Spleen (tissue), 7 donors: ENCODE measurements at regions not wholly inside any gene's neighbourhood (a gene's known extent, or its start where the extent isn't known, plus 50 kb on each side); places are given as distances from the start of the nearest gene placed in this dataset.

ENCODE experiments used
- CTCF ChIP-seq, 11 experiments: fragments of 200-600 bp in 7 of 11; fragments of 450-650 bp in 4 of 11; sonication (generic) in 4 of 11; IDR thresholded peaks in 8 of 11; conservative IDR thresholded peaks in 3 of 11; 1 replicate in 7 of 11; 2 replicates in 4 of 11; pipeline versions ENCODE4 v1.4.0 to v1.8.0; 2016 to 2021; ENCODE audit warnings: antibody characterized with exemption in 11 of 11, inconsistent platforms in 4 of 11, mild to moderate bottlenecking in 1 of 11
- POLR2A ChIP-seq, 3 donors: fragments of 450-650 bp; IDR thresholded peaks; one replicate each; pipeline ENCODE4 v1.5.1; 2017; ENCODE audit warnings: antibody characterized with exemption in 3 of 3, mild to moderate bottlenecking in 1 of 3
- donor health status: DM: no; HTN: no; CAD: no; lungs with moderate emphysema.
- donor health status: DM: no; HTN: no; CAD: no.
- donor health status: DM: no; HTN: no; CAD: no.

- TF ChIP-seq CTCF (IDR thresholded peaks at IDR 0.05 in 8 of 11, conservative IDR thresholded peaks at IDR 0.05 in 3 of 11) (no peak), POLR2A (IDR thresholded peaks at IDR 0.05) (no peak)
Measured at GRCh38 chr6:113767985-113768384, 89.2 kb upstream of the MARCKS start.
